ENCODE measurements at regions not wholly inside any gene's neighbourhood (a gene's known extent, or its start where the extent isn't known, plus 50 kb on each side); places are given as distances from the start of the nearest gene placed in this dataset.
"Not testable (repeated sequence)": the region's sequence is repeated elsewhere in the genome, so short reads cannot be mapped to it uniquely, and the experiment has no call there.

DNA sequence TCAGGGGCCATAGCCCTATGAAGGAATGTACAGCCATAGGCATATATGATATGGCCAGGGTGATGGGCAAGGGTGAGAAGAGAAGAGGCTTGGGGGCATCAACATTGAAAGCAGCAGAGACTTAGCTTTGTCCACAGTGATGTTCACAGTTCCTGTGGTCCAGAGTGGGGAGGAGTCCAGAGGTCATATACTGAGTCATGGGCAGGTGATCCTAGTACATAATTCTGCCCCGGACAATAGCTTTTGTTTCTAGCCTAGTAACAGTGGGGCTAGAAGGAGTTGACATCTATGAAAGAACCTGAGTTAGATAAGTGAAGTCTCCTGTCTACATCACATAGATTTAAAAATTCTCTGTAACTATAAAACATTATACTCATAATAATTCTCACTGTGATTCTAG, 496.3 kb upstream of the TNP1 start:
- H3K9me3 ChIP-seq (ENCODE audit: low read length): no peaks in the 10 kb centered on the region
- no peak overlapping the region for H2AFZ ChIP-seq (ENCODE audit: low read depth, low read length)
- H3K4me3 ChIP-seq (ENCODE audit: low read length): no peak overlapping the region
- H3K4me1 ChIP-seq (ENCODE audit: insufficient read depth, low read length): peaks cover 10% of the 10 kb centered on the region
- no peaks in the 10 kb centered on the region for H3K27me3 ChIP-seq (ENCODE audit: insufficient read depth, low read length)
- no peaks in the 10 kb centered on the region for H3K36me3 ChIP-seq (ENCODE audit: insufficient read depth, low read length)

DNA sequence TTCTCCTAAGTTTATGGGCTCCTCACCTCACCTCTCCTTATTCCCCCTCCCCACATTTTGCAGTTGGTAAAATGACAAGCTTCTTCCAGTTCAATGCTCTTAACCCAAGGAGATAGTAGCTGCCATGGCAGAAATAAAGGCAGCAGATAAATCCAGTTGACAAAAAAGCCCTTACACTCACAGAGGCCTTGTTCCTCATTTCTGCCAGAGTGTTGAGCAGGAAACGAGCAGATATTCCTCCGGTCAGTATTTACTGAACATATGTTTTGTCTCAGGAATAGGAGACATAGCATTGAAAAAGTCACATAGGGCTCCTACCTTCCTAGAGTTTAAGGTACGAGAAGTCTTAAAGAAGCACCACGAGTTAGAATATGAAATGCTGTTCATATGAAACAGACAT, 493.7 kb upstream of the TNP1 start:
- Histone ChIP-seq H3K36me3 (ENCODE audit: insufficient read depth, low read length) (no peaks in the 10 kb centered on the region), H3K4me3 (ENCODE audit: low read length) (no peak overlapping the region), H3K27me3 (ENCODE audit: insufficient read depth, low read length) (no peaks in the 10 kb centered on the region), H2AFZ (ENCODE audit: low read depth, low read length) (no peak overlapping the region), H3K9me3 (ENCODE audit: low read length) (no peaks in the 10 kb centered on the region), H3K4me1 (ENCODE audit: insufficient read depth, low read length) (peaks cover 3% of the 10 kb centered on the region)

DNA sequence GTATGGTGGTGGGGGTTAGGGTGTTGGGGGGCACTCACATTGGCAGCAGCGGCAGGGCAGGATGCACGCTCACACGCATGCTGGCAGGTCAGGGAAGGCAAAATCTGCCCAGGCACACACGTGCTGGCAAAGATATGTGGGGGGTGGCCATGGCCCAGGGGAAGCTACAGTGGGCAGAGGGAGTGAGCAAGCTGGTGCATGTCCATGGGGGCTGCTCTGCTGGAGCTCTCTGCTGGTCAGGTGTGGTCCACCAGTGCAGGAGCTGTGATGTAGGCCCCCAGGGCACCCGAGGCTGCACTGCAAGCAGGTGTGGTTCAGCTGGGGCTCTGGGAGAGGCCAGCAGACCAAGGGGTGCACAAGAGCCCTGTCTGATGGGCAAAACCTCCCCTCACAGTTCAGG, 491.5 kb upstream of the TNP1 start:
- no peak overlapping the region for H2AFZ ChIP-seq (ENCODE audit: low read depth, low read length)
- no peaks in the 10 kb centered on the region for H3K27me3 ChIP-seq (ENCODE audit: insufficient read depth, low read length)
- no peak overlapping the region for H3K4me3 ChIP-seq (ENCODE audit: low read length)
- no peaks in the 10 kb centered on the region for H3K36me3 ChIP-seq (ENCODE audit: insufficient read depth, low read length)
- H3K9me3 ChIP-seq (ENCODE audit: low read length): no peaks in the 10 kb centered on the region
- no peaks in the 10 kb centered on the region for H3K4me1 ChIP-seq (ENCODE audit: insufficient read depth, low read length)

DNA sequence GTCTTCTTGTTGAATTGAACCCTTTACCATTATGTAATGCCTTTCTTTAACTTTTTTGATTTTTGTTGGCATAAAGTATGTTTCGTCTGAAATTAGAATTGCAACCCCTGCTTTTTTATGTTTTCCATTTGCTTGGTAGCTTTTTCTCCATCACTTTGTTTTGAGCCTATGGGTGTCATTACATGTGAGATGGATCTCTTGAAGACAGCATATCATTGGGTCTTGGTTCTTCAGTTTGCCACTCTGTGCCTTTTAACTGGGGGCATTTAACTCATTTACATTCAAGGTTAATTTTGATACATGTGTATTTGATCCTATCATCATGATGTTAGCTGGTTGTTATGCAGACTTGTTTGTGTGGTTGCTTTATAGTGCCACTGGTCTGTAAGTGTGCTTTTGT, 489.4 kb upstream of the TNP1 start:
- Histone ChIP-seq H3K4me1 (ENCODE audit: insufficient read depth, low read length) (no peaks in the 10 kb centered on the region), H3K36me3 (ENCODE audit: insufficient read depth, low read length) (no peaks in the 10 kb centered on the region), H2AFZ (ENCODE audit: low read depth, low read length) (no peak overlapping the region), H3K9me3 (ENCODE audit: low read length) (no peaks in the 10 kb centered on the region), H3K4me3 (ENCODE audit: low read length) (no peak overlapping the region), H3K27me3 (ENCODE audit: insufficient read depth, low read length) (no peaks in the 10 kb centered on the region)

DNA sequence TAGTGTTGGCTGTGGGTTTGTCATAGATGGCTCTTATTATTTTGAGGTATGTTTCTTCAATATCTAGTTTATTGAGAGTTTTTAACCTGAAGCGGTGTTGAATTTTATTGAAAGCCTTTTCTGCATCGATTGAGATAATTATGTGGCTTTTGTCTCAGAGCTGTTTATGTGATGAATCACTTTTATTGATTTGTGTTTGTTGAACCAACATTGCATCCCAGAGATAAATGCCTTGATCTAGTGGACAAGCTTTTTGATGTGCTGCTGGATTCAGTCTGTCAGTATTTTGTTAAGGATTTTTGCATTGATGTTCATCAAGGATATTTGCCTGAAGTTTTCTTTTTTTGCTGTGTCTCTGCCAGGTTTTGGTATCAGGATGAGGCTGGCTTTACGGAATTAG, 487.8 kb upstream of the TNP1 start:
- H3K4me1 ChIP-seq (ENCODE audit: insufficient read depth, low read length); H3K36me3 ChIP-seq (ENCODE audit: insufficient read depth, low read length); H3K27me3 ChIP-seq (ENCODE audit: insufficient read depth, low read length); H3K9me3 ChIP-seq (ENCODE audit: low read length); H2AFZ ChIP-seq (ENCODE audit: low read depth, low read length); H3K4me3 ChIP-seq (ENCODE audit: low read length): not testable (repeated sequence)

DNA sequence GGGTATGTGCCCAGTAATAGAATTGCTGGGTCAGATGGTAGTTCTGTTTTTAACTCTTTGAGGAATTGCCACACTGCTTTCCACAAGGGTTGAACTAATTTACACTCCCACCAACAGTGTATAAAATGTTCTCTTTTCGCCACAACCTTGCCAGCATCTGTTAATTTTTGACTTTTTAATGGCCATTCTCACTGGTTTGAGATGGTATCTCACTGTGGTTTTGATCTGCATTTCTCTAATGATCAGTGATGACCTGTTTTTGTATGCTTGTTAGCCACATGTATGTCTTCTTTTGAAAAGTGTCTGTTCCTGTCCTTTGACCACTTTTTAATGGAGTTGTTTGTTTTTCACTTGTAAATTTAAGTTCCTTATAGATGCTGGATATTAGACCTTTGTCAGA, 486.2 kb upstream of the TNP1 start:
- H3K36me3 ChIP-seq (ENCODE audit: insufficient read depth, low read length); H3K27me3 ChIP-seq (ENCODE audit: insufficient read depth, low read length); H3K9me3 ChIP-seq (ENCODE audit: low read length); H3K4me1 ChIP-seq (ENCODE audit: insufficient read depth, low read length); H2AFZ ChIP-seq (ENCODE audit: low read depth, low read length); H3K4me3 ChIP-seq (ENCODE audit: low read length): not testable (repeated sequence)

DNA sequence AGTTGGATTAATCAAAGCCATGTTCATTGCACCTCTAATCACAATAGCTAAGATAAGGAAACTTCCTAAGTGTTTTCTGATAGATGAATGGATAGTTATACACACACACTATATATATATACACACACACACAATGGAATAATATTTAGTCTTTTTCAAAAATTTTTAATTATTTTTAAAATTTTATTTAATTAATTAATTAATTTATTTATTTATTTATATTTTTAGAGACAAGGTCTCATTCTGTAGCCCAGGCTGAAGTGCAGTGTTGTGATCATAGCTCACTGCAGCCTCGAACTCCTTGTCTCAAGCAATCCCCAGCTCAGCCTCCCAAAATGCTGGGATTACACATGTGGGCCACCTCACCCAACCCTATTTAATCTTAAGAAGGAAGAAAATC, 481.0 kb upstream of the TNP1 start:
- Histone ChIP-seq H3K9me3 (ENCODE audit: low read length) (no peaks in the 10 kb centered on the region), H3K36me3 (ENCODE audit: insufficient read depth, low read length) (no peaks in the 10 kb centered on the region), H2AFZ (ENCODE audit: low read depth, low read length) (no peak overlapping the region), H3K27me3 (ENCODE audit: insufficient read depth, low read length) (no peaks in the 10 kb centered on the region), H3K4me1 (ENCODE audit: insufficient read depth, low read length) (no peaks in the 10 kb centered on the region), H3K4me3 (ENCODE audit: low read length) (no peak overlapping the region)

DNA sequence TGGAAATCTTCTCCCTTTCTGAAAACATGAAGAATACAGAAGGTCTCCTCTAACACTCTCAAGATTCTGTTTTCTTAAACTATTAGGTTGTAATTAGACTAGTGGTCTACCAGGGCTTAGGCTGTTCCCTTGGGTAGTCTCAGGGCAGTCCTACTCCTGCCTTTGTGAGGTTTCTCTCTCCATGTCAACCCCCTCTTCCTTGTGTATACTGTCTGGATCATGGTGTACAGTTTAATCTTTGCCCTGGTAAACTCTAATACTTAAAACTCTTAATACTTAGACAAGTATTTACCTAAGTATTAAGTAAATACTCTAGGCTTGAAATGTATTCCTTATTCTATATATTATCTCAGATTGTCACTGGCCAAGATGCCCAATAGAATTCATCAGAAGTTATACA, 480.3 kb upstream of the TNP1 start:
- H3K4me1 ChIP-seq (ENCODE audit: insufficient read depth, low read length): no peaks in the 10 kb centered on the region
- no peak overlapping the region for H2AFZ ChIP-seq (ENCODE audit: low read depth, low read length)
- no peaks in the 10 kb centered on the region for H3K9me3 ChIP-seq (ENCODE audit: low read length)
- H3K36me3 ChIP-seq (ENCODE audit: insufficient read depth, low read length): no peaks in the 10 kb centered on the region
- H3K27me3 ChIP-seq (ENCODE audit: insufficient read depth, low read length): no peaks in the 10 kb centered on the region
- no peak overlapping the region for H3K4me3 ChIP-seq (ENCODE audit: low read length)

DNA sequence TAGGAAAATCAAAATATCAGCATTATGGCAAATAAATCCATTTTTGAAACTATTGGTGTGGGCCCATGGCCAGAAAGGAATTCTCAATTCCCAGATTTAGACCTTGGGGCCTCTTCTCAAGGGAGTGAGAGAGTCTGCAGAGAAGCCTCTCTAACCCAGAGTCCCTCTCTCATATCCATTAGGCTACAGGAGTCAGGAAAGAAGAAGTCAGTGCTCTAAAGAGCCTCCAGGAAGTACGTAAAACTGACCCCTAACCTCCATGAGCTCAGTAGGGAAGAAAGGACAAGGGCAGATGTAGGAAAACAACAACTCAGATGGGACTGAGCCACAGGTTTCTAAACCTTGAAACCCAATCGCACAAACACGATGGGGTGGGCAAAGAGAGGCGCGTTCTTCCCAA, 479.9 kb upstream of the TNP1 start:
- Histone ChIP-seq H3K36me3 (ENCODE audit: insufficient read depth, low read length) (no peaks in the 10 kb centered on the region), H2AFZ (ENCODE audit: low read depth, low read length) (no peak overlapping the region), H3K9me3 (ENCODE audit: low read length) (no peaks in the 10 kb centered on the region), H3K27me3 (ENCODE audit: insufficient read depth, low read length) (no peaks in the 10 kb centered on the region), H3K4me1 (ENCODE audit: insufficient read depth, low read length) (no peaks in the 10 kb centered on the region), H3K4me3 (ENCODE audit: low read length) (no peak overlapping the region)

DNA sequence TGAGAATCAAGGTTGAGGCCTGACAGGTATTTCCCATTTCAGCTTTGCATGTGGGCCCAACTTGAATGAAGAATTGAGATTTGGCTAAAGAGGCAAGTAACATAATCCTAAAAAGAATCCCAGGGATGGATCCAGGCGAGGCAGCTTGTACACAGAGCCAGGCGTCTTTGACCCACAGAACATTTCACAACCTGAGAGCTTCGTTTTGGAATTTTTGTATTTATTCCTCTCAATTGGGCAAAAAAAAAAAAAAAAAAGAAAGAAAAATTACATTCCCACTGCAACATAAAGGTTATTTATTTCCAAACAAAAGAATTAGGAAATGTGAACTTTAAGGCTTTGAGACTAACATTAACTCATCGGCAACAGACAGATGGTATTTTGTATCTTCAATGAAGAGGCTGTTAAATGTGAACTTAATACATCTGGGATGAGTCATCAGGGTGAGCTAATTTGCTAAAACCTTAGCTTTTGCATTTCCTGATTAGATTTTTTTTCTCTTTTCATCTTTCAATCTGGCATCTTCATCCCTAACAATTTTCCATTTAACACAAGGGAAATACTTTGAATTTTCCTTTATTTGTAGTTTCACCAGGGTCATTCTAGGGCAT, 478.5 kb upstream of the TNP1 start:
- H3K36me3 ChIP-seq (ENCODE audit: insufficient read depth, low read length): no peaks in the 10 kb centered on the region
- no peaks in the 10 kb centered on the region for H3K9me3 ChIP-seq (ENCODE audit: low read length)
- no peak overlapping the region for H3K4me3 ChIP-seq (ENCODE audit: low read length)
- H3K27me3 ChIP-seq (ENCODE audit: insufficient read depth, low read length): no peaks in the 10 kb centered on the region
- H3K4me1 ChIP-seq (ENCODE audit: insufficient read depth, low read length): no peaks in the 10 kb centered on the region
- H2AFZ ChIP-seq (ENCODE audit: low read depth, low read length): no peak overlapping the region

DNA sequence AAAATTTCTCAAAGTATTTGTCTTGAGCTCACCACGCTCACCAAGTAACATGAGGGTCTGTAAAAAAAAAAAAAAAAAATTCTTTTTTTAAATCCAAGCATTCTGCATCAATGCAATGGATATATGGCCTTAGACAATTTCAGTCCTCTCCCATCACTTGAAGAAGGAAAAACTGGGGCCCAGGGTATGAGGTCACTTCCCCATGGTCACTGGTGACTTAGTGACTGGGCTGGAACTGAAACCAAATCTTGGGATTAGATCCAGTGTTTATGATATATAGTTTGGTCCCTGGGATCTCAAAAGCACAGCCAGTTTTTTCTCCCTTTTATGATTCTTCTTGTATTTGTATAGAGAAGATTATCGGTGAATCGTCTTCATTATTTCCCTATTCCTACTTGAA, 477.9 kb upstream of the TNP1 start:
- Histone ChIP-seq H3K4me3 (ENCODE audit: low read length) (no peak overlapping the region), H3K9me3 (ENCODE audit: low read length) (no peaks in the 10 kb centered on the region), H3K4me1 (ENCODE audit: insufficient read depth, low read length) (no peaks in the 10 kb centered on the region), H3K36me3 (ENCODE audit: insufficient read depth, low read length) (no peaks in the 10 kb centered on the region), H2AFZ (ENCODE audit: low read depth, low read length) (no peak overlapping the region), H3K27me3 (ENCODE audit: insufficient read depth, low read length) (no peaks in the 10 kb centered on the region)

DNA sequence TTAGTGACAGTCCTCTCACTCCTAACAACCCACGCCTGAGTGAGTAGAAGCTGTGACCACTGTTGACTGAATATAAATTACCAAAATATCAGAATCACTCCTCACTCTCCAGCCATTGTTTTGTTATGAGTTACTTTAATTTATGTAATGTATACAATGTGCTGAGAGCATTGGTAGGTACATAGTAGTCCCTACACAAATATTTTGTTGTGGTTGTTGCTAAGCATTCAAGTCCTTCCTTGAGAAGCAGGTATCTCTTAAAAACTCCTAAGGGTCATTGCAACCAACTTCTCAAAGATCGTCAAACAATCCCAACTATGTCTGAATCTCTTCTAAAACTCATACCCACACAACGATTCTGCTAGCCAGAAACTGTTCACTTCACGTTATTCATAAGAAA, 476.8 kb upstream of the TNP1 start:
- no peaks in the 10 kb centered on the region for H3K27me3 ChIP-seq (ENCODE audit: insufficient read depth, low read length)
- no peaks in the 10 kb centered on the region for H3K9me3 ChIP-seq (ENCODE audit: low read length)
- no peaks in the 10 kb centered on the region for H3K36me3 ChIP-seq (ENCODE audit: insufficient read depth, low read length)
- peaks cover 8% of the 10 kb centered on the region for H3K4me1 ChIP-seq (ENCODE audit: insufficient read depth, low read length)
- no peak overlapping the region for H3K4me3 ChIP-seq (ENCODE audit: low read length)
- H2AFZ ChIP-seq (ENCODE audit: low read depth, low read length): no peak overlapping the region

DNA sequence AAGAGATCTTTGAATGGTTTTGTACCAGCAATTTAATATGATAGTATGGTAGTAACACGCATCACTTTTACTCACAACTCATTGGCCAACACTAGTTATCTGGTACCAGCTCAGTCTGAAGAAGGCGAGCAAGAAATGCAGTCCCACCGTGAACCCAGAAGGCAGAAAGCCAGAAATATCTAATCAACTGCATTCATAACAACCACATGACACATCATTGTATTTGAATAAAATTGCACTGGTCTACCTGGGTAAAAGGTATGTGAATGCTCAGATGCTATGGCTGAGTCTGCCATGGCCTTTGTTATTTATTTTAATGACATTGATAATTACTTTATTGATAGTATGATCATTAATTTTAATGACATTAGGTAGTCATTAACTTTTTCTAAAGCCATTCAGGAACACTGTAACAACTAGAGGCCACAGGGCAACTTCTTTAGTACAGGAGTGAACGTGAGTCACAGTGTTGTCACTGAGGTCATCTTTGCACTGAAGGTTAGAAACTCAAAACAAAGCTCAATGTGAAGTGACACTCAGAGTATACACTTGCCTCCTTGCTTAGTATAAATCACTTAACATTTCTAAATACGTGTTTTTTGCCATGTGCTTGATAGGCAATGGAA, 475.6 kb upstream of the TNP1 start:
- Histone ChIP-seq H2AFZ (ENCODE audit: low read depth, low read length) (no peak overlapping the region), H3K4me1 (ENCODE audit: insufficient read depth, low read length) (peaks cover 17% of the 10 kb centered on the region), H3K9me3 (ENCODE audit: low read length) (no peaks in the 10 kb centered on the region), H3K27me3 (ENCODE audit: insufficient read depth, low read length) (no peaks in the 10 kb centered on the region), H3K36me3 (ENCODE audit: insufficient read depth, low read length) (no peaks in the 10 kb centered on the region), H3K4me3 (ENCODE audit: low read length) (no peak overlapping the region)

DNA sequence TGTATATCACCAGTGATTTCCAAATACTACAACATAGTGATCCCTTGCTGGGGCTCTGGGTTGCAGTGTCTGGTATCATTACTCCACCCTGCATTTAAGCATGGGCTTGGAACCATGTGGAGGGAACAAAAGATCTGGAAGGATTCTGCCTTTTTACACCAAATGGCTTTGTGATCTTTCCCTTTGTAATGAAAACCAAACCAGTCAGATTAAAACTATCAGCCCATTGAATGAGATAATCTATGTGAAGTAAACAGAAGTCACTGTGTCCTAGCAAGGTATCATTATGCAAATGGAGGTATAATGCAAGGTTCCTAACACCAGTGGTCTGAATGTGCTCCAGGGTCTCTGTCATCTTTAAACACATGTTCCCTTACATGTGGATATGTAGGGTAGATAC, 474.7 kb upstream of the TNP1 start:
- Histone ChIP-seq H3K4me1 (ENCODE audit: insufficient read depth, low read length) (peaks cover 21% of the 10 kb centered on the region), H2AFZ (ENCODE audit: low read depth, low read length) (no peak overlapping the region), H3K9me3 (ENCODE audit: low read length) (no peaks in the 10 kb centered on the region), H3K36me3 (ENCODE audit: insufficient read depth, low read length) (no peaks in the 10 kb centered on the region), H3K27me3 (ENCODE audit: insufficient read depth, low read length) (no peaks in the 10 kb centered on the region), H3K4me3 (ENCODE audit: low read length) (no peak overlapping the region)
